Fibroblast of the conjunctiva (primary cell): ENCODE measurements at regions not wholly inside any gene's neighbourhood (a gene's known extent, or its start where the extent isn't known, plus 50 kb on each side); places are given as distances from the start of the nearest gene placed in this dataset.

Source experiments
- DNase-seq: peaks from one replicate; pipeline ENCODE4 v3.0.0-alpha.2; 2010; ENCODE audit warnings: low read depth

DNA sequence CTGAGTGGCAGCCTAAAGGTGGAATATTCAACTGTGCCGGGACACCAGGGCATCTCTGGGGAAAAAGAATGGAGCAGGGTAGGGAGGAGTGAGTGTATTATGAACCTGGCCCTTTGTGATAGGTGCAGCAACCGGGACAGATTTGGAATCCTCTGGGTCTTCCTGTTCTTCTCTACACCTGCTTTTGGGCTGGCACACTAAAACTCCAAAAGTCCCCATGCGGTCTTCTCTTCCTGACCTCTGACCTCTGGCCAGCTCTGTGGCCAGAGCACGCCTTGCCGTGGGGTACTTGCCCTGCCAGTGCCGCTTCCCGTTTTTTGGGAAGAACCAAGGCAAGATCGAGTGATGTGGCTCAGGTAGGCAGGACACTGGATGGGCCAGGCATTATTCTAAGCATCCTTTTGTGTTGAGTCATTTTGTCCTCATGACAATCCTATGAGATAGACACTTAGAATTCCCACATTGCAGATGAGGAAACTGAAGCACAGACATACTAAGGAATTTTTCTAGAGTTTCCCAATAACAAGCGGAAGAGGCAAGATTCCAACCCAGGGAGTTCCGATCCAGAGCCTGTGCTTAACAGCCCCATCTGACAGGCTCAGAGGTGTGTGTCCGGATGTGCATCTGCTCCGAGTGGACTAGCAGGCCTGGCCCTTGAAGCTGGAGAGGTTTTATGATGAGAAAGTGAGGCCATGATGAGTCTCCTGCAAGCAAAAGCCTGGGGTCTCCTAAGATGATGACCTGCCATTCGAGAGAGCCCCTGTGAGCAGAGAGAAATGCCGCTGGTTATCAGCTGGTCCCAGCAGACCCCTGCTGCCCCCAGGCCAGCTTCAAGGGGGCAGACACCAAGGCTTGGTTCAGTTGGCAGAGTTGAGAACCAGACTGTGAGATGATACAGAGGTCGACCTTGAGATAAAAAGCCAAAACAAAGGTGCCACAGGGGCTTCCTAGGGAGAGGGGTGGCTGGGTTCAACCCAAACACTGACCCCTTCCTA is 67.9 kb upstream of the ESRRB start:
- DNase-seq: no peak

DNA sequence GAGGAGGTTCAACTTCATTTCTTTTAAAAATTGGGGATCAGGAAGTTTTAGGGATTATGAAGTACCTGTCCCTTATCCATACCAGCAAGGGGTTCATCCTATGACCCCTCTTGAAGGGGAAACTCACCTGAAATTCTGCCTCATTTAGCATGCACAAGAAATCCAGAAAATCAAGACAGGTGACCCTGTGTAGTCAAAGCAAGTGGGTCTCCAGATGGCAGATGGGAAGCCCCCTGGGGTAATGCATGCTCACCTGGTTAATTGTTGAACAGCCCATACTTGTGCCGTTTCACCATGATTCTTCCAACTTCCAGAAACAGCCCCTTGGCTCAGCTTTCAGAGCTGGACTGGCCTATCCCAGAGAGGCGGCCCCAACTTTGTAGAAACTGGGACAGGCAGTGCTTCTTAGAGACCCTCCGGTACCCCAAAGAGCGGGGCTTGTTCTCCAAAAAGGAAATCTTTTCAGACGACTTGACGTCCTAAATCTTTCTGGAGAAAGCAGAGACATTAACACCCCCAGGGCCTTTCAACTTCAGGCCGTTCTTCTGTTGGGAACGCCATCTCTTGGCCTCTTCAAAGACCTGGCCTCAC is 66.3 kb upstream of the ESRRB start:
- no peak for DNase-seq

GRCh38 chr14:76311079-76311758 is 64.7 kb upstream of the ESRRB start:
- no peak for DNase-seq

DNA sequence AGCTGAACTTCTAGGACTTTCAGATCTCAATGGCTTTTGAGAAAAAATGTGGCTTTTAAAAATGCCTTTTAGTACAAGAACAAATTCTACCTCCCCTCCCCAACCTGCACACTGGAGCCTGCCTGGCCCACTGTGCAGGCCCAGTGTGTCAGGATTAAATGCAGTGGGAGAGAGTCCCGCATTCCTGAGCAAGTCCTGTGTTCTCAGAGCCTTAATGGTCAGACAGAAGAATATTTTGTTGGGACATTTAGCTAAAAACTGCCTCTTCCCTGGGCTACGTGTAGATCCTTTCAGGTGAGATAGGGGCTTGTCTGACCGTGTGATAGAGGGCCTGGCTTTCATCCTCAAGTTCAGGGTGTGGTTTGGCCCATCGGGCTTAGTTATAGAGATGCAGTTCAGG is 63.1 kb upstream of the ESRRB start:
- no peak for DNase-seq

DNA sequence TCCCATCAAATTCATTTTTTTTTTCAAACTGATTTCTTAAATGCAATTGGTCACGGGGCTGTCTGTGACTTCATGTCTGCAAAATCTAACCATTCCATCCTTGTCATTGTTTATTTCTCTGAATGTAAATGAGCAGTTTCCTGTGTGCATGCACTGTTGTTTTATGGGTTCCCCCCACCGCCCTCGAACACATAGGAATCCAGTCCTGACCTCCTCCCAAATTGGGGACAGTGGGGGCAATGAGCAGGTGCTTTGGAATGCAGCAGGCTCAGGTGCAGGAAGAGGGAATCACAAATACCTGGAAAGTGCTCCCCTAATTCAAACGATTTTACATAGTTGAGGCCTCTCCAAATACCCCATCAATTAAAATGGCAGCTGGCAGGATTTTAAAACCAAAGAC is 62.6 kb upstream of the ESRRB start:
- DNase-seq: no peak

DNA sequence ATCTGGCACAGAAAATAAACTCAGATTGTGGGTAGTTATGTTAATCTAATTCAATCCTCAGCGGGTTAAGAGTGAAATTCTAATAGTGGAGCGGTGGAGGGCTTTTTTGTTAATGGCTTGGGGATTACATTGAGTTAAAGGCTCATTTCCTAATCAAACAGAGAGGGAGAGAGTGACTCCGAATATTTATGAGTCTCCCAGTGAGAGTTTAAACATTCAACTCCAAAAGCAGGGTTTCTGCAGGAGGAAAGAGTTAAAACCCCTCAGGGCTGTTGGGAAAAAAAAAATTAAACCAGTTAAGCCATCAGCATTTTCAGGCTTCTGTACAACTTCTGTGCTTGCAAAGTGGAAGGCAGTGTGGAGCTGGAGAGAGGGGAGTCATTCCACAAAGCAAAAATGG is 62.1 kb upstream of the ESRRB start:
- DNase-seq: no peak

- no peak for DNase-seq
Measured at GRCh38 chr14:76314521-76315034, 61.4 kb upstream of the ESRRB start.

DNA sequence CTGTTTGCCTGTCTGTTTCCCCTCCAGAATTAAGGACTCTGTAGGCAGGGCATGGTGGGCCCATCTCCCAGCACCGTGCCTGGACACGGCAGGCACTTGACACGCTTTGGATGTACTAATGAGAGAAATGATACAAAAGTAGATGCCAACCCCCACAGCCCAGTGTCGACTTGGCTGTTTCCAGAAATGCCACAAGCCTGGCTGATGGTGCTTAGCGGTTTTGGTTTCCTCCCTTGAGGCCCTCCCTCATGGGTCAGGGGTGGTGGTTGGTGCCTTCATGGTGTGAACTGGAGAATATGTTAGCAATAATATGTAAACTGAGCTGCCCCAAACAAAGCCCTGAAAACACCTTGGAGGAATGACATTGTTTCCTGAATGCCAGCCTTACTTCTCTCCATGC is 55.5 kb upstream of the ESRRB start:
- DNase-seq: no peak

DNA sequence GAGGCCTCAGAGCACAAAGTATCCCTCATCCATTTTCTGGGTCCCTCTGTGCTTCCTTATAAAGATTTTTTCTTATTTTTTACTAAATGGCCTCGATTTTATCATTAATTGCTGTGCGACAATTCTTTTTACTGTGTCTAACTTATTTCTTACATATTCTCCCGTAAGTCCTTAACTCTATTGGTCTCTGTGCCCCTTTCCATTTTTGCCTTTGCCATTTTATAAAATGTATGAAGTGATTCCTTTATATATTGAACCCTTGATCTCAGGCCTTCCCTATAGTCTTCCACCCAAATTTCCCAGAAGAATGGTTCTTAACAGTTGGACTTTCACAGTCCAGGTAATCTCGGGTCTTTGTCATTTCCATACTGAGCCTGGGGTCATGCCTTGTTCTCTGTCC is 55.0 kb upstream of the ESRRB start:
- DNase-seq: no peak

DNA sequence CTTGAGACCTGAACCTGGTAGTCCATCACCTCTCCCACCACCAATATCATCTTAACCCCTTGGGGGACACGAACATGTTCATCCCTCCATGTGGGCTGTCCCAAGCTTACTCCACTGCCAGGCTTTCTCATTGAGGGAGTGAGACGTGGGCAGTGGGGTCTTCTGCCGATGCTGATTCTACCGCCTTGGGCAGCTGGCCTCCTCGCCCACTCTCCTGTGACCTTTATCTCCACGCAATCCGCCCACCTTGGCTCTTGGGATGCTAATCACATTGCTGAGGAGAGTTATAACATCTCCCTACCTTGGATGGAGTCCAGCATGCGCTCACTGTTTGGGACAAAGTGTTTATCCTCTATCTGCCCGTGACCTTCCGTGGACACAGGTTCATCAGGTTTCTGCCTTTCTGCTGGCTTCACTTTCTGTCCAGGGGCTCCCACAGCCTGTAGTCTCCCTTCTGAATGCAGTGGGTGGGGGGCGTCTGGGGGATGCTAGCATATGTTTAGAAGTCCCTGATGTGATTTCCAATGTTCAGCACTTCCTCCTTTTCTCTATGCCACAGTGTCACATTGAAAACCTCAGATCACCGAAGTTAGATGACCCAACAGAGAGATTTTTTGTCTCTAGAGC is 53.2 kb upstream of the ESRRB start:
- no peak for DNase-seq

DNA sequence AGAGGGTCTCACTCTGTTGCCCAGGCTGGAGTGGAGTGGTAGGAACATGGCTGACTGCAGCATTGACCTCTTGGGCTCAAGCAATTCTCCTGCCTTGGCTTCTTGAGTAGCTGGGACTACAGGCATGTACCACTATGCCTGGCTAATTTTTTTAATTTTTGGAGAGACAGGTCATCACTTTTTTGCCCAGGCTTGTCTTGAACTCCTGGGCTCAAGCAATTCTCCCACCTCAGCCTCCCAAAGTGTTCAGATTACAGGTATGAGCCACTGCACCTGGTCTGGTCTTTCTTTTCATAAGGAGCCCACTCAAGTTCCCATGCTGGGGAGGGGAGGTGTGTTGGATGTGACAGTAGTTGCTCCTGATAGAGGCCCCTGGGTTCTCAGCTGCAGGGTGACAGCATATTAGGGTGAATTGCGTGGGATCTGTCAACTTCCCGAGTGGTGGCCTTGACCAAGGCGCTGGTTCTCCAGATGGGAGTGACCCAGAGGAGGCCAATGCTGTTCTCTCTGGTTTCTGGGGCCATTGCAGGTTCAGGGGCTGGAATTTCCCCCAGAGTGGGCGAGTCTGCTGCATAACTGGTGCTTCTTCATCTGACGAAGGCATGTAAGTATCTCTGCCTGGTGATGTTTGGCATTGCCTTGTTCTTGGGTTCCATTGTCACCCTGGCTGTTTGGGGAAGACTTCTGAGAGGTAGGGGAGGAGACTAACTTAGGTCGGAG is 52.4 kb upstream of the ESRRB start:
- DNase-seq: no peak

DNA sequence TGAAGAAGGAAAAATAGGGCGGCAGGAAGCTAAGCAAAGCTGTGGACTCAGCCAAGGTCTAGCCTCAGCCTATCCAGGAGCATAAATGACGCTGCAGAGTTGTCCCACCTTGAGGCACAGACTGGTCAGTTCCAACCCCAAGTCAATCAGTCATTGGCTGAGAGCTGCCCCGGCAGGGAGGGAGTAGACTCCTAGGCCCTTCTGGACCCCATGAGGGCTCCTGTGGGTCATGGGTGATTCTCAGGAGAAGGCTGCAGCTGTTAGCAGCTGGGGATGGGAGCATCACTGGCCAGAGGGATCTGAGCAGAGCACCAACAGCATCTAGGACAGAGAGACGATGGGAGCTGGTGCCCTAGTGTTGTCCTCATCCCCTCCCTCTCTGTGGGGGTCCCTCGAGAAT is 51.8 kb upstream of the ESRRB start:
- DNase-seq: no peak
